ENCODE measurements at regions not wholly inside any gene's neighbourhood (a gene's known extent, or its start where the extent isn't known, plus 50 kb on each side); places are given as distances from the start of the nearest gene placed in this dataset.

GRCh38 chr12:128155571-128155970, 111.4 kb upstream of the TMEM132C start:
- DNase-seq (ENCODE audit: low spot score in 2 of 2, unreplicated experiment in 2 of 2), result no peak
- H3K4me3 Mint-ChIP-seq, result no peak overlapping the region
- no peak overlapping the region for H3K27ac Mint-ChIP-seq
- no peak for TF ChIP-seq CTCF (IDR thresholded peaks at IDR 0.05; ENCODE audit: unreplicated experiment)
- no peaks in the 10 kb centered on the region for H3K9me3 Mint-ChIP-seq
- no peaks in the 10 kb centered on the region for H3K36me3 Mint-ChIP-seq
- no peaks in the 10 kb centered on the region for H3K4me1 Mint-ChIP-seq
- H3K27me3 Mint-ChIP-seq (ENCODE audit: low read depth), result peaks cover 19% of the 10 kb centered on the region

GRCh38 chr12:128163086-128163485, 103.9 kb upstream of the TMEM132C start:
- H3K27me3 Mint-ChIP-seq (ENCODE audit: low read depth), result peaks cover 6% of the 10 kb centered on the region
- H3K27ac Mint-ChIP-seq, result no peak overlapping the region
- H3K36me3 Mint-ChIP-seq, result no peaks in the 10 kb centered on the region
- no peak for TF ChIP-seq CTCF (IDR thresholded peaks at IDR 0.05; ENCODE audit: unreplicated experiment)
- H3K4me1 Mint-ChIP-seq, result no peaks in the 10 kb centered on the region
- H3K9me3 Mint-ChIP-seq, result no peaks in the 10 kb centered on the region
- DNase-seq (ENCODE audit: low spot score in 2 of 2, unreplicated experiment in 2 of 2), result no peak
- H3K4me3 Mint-ChIP-seq, result no peak overlapping the region

GRCh38 chr12:128164533-128164932, 102.4 kb upstream of the TMEM132C start:
- Mint-ChIP-seq H3K9me3 (no peaks in the 10 kb centered on the region), H3K4me1 (no peaks in the 10 kb centered on the region), H3K4me3 (no peak overlapping the region), H3K27me3 (ENCODE audit: low read depth) (no peaks in the 10 kb centered on the region), H3K27ac (no peak overlapping the region), H3K36me3 (no peaks in the 10 kb centered on the region)
- no peak for TF ChIP-seq CTCF (IDR thresholded peaks at IDR 0.05; ENCODE audit: unreplicated experiment)
- no peak for DNase-seq (ENCODE audit: low spot score in 2 of 2, unreplicated experiment in 2 of 2)

- Mint-ChIP-seq H3K36me3 (no peaks in the 10 kb centered on the region), H3K9me3 (no peaks in the 10 kb centered on the region), H3K27me3 (ENCODE audit: low read depth) (no peaks in the 10 kb centered on the region), H3K4me3 (no peak overlapping the region), H3K27ac (no peak overlapping the region), H3K4me1 (no peaks in the 10 kb centered on the region)
- no peak for TF ChIP-seq CTCF (IDR thresholded peaks at IDR 0.05; ENCODE audit: unreplicated experiment)
- DNase-seq (ENCODE audit: low spot score in 2 of 2, unreplicated experiment in 2 of 2), result no peak
Measured at GRCh38 chr12:128165387-128165786, 101.6 kb upstream of the TMEM132C start.

GRCh38 chr12:128168273-128168672, 98.7 kb upstream of the TMEM132C start:
- Mint-ChIP-seq H3K27ac (no peak overlapping the region), H3K4me3 (no peak overlapping the region), H3K4me1 (no peaks in the 10 kb centered on the region), H3K36me3 (no peaks in the 10 kb centered on the region), H3K9me3 (no peaks in the 10 kb centered on the region), H3K27me3 (ENCODE audit: low read depth) (peaks cover 2% of the 10 kb centered on the region)
- TF ChIP-seq CTCF (IDR thresholded peaks at IDR 0.05; ENCODE audit: unreplicated experiment), result no peak
- no peak for DNase-seq (ENCODE audit: low spot score in 2 of 2, unreplicated experiment in 2 of 2)

GRCh38 chr12:128170181-128170580, 96.8 kb upstream of the TMEM132C start:
- peaks cover 2% of the 10 kb centered on the region for H3K27me3 Mint-ChIP-seq (ENCODE audit: low read depth)
- H3K36me3 Mint-ChIP-seq, result no peaks in the 10 kb centered on the region
- no peak overlapping the region for H3K4me3 Mint-ChIP-seq
- DNase-seq (ENCODE audit: low spot score in 2 of 2, unreplicated experiment in 2 of 2), result no peak
- TF ChIP-seq CTCF (IDR thresholded peaks at IDR 0.05; ENCODE audit: unreplicated experiment), result no peak
- no peaks in the 10 kb centered on the region for H3K4me1 Mint-ChIP-seq
- H3K27ac Mint-ChIP-seq, result no peak overlapping the region
- H3K9me3 Mint-ChIP-seq, result no peaks in the 10 kb centered on the region

Data from mesothelial cell of epicardium (in vitro differentiated cells).